ENCODE measurements at regions not wholly inside any gene's neighbourhood (a gene's known extent, or its start where the extent isn't known, plus 50 kb on each side); places are given as distances from the start of the nearest gene placed in this dataset.

- DNase-seq (ENCODE audit: extremely low read depth in 1 of 2, low read depth in 1 of 2) = no peak
These were observed 196.0 kb upstream of the PSMD7 start for GRCh38 chr16:74100395-74101326.

- DNase-seq (ENCODE audit: extremely low read depth in 1 of 2, low read depth in 1 of 2) = no peak
These were observed 197.1 kb upstream of the PSMD7 start for GRCh38 chr16:74099530-74099929.

GRCh38 chr16:74094962-74095361 lies 201.7 kb upstream of the PSMD7 start:
- DNase-seq (ENCODE audit: extremely low read depth in 1 of 2, low read depth in 1 of 2) = no peak

- no peak for DNase-seq (ENCODE audit: extremely low read depth in 1 of 2, low read depth in 1 of 2)
These were observed 202.1 kb upstream of the PSMD7 start for GRCh38 chr16:74094514-74094913.

DNA sequence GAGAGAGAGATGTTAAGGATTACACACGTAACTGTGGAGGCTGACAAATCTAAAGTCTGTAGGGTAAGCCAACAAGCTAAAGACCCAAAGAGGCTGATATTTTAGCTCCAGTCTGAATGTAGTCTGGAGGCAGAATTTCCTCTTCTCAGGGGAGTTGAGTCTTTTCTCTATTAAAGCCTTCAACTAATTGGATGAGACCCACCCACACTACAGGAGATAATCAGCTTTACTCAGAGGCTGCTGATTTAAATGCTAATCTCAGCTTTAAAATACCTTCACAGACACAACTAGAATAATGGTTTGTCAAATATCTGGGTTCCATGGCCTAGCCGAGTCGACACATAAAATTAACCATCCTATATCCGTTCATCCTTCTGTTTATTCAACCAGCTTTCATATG lies 204.3 kb upstream of the PSMD7 start:
- no peak for DNase-seq (ENCODE audit: extremely low read depth in 1 of 2, low read depth in 1 of 2)

DNA sequence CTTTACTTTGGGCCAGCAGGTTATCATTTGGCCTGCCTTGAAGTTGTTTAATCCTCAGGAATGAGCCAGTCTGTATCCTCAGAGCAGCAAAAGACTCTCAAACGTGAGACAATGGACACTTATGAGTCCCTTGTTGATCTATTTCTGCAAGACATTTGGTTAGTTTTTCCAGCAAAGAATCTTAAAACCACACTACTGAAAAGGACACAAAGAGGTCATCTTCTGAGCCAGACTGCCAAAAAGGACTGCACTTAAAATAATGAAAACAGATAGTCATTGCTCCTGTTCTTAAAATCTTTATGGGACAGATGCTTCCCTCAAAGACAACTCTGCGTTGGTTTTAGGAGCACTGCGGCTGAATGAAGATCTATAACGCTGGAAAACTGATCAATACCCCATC lies 205.7 kb upstream of the PSMD7 start:
- no peak for DNase-seq (ENCODE audit: extremely low read depth in 1 of 2, low read depth in 1 of 2)

GRCh38 chr16:74083541-74083940 lies 213.1 kb upstream of the PSMD7 start:
- DNase-seq (ENCODE audit: extremely low read depth in 1 of 2, low read depth in 1 of 2) = no peak

DNA sequence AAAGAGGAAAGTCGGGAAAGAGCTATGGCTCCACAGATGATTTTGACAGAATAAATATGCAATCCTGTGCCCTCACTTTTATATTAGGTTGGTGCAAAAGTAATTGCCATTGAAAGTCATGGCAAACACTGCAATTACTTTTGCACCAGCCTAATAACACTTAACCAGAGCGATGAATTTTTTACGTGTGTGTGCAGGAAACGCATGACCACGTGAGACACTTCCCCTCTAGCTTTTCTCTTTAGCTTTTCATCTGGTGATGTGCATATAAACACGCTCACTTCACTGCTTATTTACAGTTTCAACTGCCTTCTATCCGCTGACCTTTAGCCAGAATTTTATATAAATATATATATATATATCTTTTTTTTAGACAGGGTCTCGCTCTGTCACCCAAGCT lies 216.3 kb upstream of the PSMD7 start:
- no peak for DNase-seq (ENCODE audit: extremely low read depth in 1 of 2, low read depth in 1 of 2)

DNA sequence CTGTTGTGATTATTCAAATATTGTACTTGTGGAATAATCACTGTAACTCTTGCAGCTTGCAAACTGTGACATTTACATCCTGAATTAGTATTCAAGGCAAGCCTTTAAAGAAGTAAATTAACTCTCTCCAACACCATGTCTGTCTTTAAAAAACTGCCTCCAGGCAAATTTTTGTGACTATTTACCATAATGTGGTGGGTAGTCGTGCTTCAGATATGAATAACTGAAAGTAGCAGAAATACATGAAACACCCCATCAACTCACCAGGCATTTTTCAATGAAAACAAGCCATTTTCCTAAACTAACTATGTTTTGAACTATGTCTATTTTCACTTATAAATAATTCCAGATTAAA lies 217.4 kb upstream of the PSMD7 start:
- DNase-seq (ENCODE audit: extremely low read depth in 1 of 2, low read depth in 1 of 2) = no peak

DNA sequence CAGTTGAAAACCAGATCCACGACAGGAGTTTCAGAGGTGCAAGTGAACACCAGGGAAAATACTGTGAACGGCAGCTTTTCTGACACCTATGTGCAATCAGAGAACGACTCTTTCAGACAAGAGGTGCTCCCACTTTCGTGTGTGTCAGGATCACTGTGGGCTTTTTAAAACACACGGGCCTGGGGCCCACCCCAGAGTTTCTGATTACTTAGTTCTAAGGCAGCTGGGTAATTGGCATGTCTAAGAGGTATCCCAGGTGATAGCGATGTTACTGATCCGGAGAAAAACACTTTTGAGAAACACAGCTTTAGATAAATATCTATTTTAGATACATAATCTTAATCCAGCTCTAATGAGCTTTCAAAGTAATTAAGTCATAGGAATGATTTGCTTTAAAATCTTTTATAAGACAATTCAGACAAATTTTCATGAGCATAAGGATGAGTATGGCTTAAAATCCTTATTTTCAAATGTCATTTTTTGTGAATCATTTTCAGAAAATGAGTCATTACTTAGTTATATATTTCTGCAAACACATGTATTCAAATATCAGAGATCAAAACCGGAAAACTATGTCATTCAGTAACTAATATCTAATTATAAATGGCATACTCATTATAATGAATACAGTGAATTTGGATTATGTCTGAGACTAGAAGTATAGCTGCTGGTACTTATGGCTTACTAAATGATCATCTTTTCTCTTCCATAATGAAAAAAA lies 217.9 kb upstream of the PSMD7 start:
- DNase-seq (ENCODE audit: extremely low read depth in 1 of 2, low read depth in 1 of 2) = no peak

- DNase-seq (ENCODE audit: extremely low read depth in 1 of 2, low read depth in 1 of 2) = no peak
These were observed 220.0 kb upstream of the PSMD7 start for GRCh38 chr16:74076568-74076967.

- no peak for DNase-seq (ENCODE audit: extremely low read depth in 1 of 2, low read depth in 1 of 2)
These were observed 221.2 kb upstream of the PSMD7 start for GRCh38 chr16:74075393-74075792.

DNA sequence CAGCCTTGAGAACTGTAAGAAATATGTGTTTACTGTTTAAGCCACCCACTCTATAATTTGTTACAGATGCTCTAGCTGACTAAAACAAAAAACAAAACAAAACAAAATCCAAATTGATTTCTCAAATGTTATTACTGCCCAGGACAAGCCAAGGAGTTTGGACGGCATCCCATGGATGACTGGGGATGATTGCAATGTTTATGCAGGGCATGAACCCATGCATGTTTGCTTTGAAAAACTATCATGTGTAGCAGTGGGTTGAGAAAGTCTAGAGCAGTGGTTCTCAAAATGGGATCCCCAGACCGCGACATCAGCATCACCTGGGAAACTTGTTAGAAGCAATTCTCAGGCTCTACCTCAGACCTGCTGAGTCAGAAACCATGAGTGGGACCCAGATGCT lies 223.2 kb upstream of the PSMD7 start:
- DNase-seq (ENCODE audit: extremely low read depth in 1 of 2, low read depth in 1 of 2) = no peak

DNA sequence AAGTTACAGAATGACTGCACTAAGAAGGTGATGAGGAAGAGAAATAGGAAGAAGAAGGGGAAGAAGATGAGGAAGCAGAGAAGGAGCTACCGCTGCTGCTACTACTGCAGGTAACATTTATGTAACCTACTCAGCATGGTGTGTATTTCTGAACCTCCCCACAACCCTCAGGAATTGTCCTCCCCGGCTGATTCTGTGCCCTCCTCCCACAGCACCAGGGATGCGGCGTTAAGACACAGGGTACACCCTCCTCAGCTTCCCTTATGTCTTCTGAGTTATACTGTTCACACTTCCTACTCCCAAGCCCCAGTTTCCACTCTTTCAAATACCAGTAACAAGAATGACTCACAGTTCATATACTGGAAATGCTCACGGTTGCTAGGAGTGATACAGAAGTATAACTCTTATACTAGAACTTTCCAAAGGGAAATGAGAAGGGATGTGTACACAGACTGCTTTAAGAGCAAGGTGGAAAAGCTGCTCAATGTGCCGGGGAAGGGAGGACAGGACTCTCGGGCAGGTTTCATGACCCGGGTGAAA lies 224.5 kb upstream of the PSMD7 start:
- no peak for DNase-seq (ENCODE audit: extremely low read depth in 1 of 2, low read depth in 1 of 2)

- no peak for DNase-seq (ENCODE audit: extremely low read depth in 1 of 2, low read depth in 1 of 2)
These were observed 226.4 kb upstream of the PSMD7 start for GRCh38 chr16:74070237-74070636.

DNA sequence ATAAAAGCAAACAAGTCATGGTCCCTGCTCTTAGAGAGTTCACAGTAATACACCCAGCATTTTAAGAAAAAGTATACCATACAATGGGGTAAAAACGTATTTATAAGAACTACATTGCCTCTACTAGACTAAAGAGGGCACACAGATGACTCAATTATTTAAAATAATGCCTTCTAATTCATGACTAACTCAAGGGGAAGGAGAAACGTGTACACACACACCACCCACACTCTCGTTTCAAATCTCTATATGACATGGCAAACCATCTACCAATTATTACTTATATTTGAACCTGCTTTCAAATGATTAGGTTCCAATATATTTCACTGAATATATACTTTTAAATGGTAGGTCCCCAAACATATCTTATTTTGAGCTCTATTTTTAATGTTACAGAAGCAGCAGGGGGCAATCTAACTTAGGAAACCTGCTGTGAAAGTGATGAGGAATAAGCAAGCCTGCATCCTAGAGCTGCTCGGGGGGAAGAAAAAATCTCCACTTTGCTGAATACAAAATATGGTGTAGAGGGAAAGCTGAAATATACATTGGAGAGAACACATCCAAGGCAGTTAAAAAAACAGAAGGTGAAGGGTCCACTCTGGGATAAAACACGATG lies 232.4 kb upstream of the PSMD7 start:
- no peak for DNase-seq (ENCODE audit: extremely low read depth in 1 of 2, low read depth in 1 of 2)

GRCh38 chr16:74053826-74054225 lies 242.8 kb upstream of the PSMD7 start:
- no peak for DNase-seq (ENCODE audit: extremely low read depth in 1 of 2, low read depth in 1 of 2)

GRCh38 chr16:74053312-74053711 lies 243.3 kb upstream of the PSMD7 start:
- DNase-seq (ENCODE audit: extremely low read depth in 1 of 2, low read depth in 1 of 2) = no peak

DNA sequence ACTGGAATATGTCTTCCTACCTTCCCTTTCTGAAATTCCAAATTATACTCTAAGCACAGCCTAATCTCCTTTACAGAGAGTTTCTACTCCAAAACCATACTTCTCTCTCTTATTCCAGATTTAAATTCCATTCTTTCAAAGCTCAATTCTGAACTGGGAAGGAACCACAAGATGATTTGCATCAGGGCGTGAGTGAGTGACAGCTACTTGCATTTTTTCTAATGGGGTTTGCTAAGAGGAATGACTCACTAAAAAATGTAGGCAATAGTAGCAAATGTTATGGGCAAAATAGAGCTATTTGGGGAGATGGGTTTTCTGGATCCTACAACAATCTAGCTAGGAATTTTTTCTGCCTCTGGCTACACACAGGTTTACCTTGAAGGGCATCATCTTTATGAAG lies 244.6 kb upstream of the PSMD7 start:
- no peak for DNase-seq (ENCODE audit: extremely low read depth in 1 of 2, low read depth in 1 of 2)

- DNase-seq (ENCODE audit: extremely low read depth in 1 of 2, low read depth in 1 of 2) = no peak
These were observed 247.6 kb upstream of the PSMD7 start for GRCh38 chr16:74049027-74049426.

GRCh38 chr16:74046524-74046923 lies 250.1 kb upstream of the PSMD7 start:
- DNase-seq (ENCODE audit: extremely low read depth in 1 of 2, low read depth in 1 of 2) = no peak

DNA sequence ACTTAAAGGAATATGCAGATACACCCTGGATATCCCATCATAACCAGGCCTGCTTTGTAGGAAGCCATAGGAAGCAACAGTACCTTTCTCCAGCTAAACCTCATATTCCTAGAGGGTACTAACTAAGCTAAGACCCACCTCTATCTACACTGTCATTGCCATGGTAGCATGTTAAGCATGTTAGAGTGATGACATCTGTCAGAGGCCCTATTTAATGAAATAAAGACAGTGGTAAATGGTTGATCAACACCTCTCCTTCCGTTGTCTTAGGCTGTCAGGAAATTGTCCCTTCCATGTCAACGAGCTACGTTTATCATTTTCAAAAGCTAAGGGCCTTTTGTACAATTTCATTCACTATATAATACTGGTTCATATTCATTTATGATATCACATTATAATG lies 251.1 kb upstream of the PSMD7 start:
- DNase-seq (ENCODE audit: extremely low read depth in 1 of 2, low read depth in 1 of 2) = no peak
